HCT116 (cell line): ENCODE measurements at regions not wholly inside any gene's neighbourhood (a gene's known extent, or its start where the extent isn't known, plus 50 kb on each side); places are given as distances from the start of the nearest gene placed in this dataset.

ENCODE experiments used
- ATAC-seq: fragments of 200-7000 bp; cut with Tn5 transposase; 2 replicates; pipeline ENCODE4 v1.9.1; 2020; ENCODE audit warnings: mild to moderate bottlenecking, moderate library complexity
- BruUV-seq: library from RNA; stranded (reverse); fragments of 400-500 nt; replicated peaks from 2 replicates; lab custom pipeline; 2021; lab: Mats Ljungman, UMichigan
- CTCF ChIA-PET: fragments of 300-600 bp; sonication (Branson Sonifier 250); formaldehyde crosslinking; loops from one replicate; lab custom pipeline; 2021; ENCODE audit warnings: antibody characterized with exemption; lab: Charles Lee
- POLR2A ChIA-PET: fragments of 300-600, 350-600 bp; sonication (Branson Sonifier 250); formaldehyde crosslinking; loops from one replicate; lab custom pipeline; 2021; ENCODE audit warnings: antibody characterized with exemption; lab: Charles Lee
- RAD21 ChIA-PET, 2 experiments: fragments of 300-600 bp; sonication (Branson Sonifier 250); formaldehyde crosslinking; loops; one replicate each; lab custom pipeline; 2023; ENCODE audit warnings: low total read pairs in 2 of 2; ENCODE audit not compliant: uncharacterized antibody in 2 of 2, unreplicated experiment in 2 of 2, low non-redundant PET in 1 of 2; lab: Charles Lee
- DNase-seq: peaks from one replicate; pipeline ENCODE4 v3.0.0-alpha.2; 2010; ENCODE audit warnings: low read depth, low spot score
- H2AFZ ChIP-seq: fragments of 200-600 bp; shearing (Covaris generic), sonication (generic); 2 replicates; pipeline ENCODE4 v1.6.1; 2017; ENCODE audit warnings: low read depth, mixed run types, mixed read lengths, antibody characterized with exemption, low read length; ENCODE audit not compliant: poor library complexity, severe bottlenecking
- H3K27ac ChIP-seq: 2 replicates; pipeline ENCODE4 v1.5.1; 2012; ENCODE audit warnings: low read depth, low read length
- H3K27me3 ChIP-seq: fragments of 200-600 bp; sonication (generic); 2 replicates; pipeline ENCODE4 v1.6.1; 2016; ENCODE audit warnings: mixed run types, low read length, mixed read lengths; ENCODE audit not compliant: insufficient read depth
- H3K36me3 ChIP-seq, 2 experiments: fragments of 200-500 bp in 1 of 2; fragments of 200-600 bp in 1 of 2; sonication (Bioruptor generic) in 1 of 2; sonication (generic) in 1 of 2; 2 replicates each; pipeline versions ENCODE4 v1.5.1 to v1.6.1; 2014 to 2016; ENCODE audit warnings: low read length in 2 of 2, inconsistent platforms in 1 of 2, mixed read lengths in 1 of 2, mixed run types in 1 of 2; ENCODE audit not compliant: insufficient read depth in 2 of 2, control insufficient read depth in 1 of 2
- H3K4me1 ChIP-seq, 2 experiments: fragments of 200-600 bp in 1 of 2; sonication (generic) in 1 of 2; 2 replicates each; pipeline versions ENCODE4 v1.5.1 to v1.6.1; 2012 to 2017; ENCODE audit warnings: low read length in 2 of 2, inconsistent platforms in 1 of 2, mild to moderate bottlenecking in 1 of 2, mixed read lengths in 1 of 2, mixed run types in 1 of 2, moderate library complexity in 1 of 2; ENCODE audit not compliant: insufficient read depth in 2 of 2, control insufficient read depth in 1 of 2
- H3K4me2 ChIP-seq: fragments of 200-600 bp; sonication (generic); 2 replicates; pipeline ENCODE4 v1.6.1; 2017; ENCODE audit warnings: mixed run types, low read length, mixed read lengths
- H3K4me3 ChIP-seq, 2 experiments: fragments of 200-600 bp in 1 of 2; sonication (generic) in 1 of 2; replicated peaks in 1 of 2; 2 replicates each; pipeline ENCODE4 v1.5.1; 2011 to 2016; ENCODE audit warnings: low read length in 2 of 2, control low read depth in 1 of 2, low read depth in 1 of 2, mild to moderate bottlenecking in 1 of 2, mixed read lengths in 1 of 2, mixed run types in 1 of 2
- H3K79me2 ChIP-seq: fragments of 200-600 bp; sonication (generic); 2 replicates; pipeline ENCODE4 v1.6.1; 2017; ENCODE audit warnings: mild to moderate bottlenecking, mixed run types, low read length, moderate library complexity, mixed read lengths; ENCODE audit not compliant: insufficient read depth
- H3K9ac ChIP-seq: fragments of 200-600 bp; sonication (generic); 2 replicates; pipeline ENCODE4 v1.6.1; 2016; ENCODE audit warnings: low read length, mixed read lengths
- H3K9me2 ChIP-seq: fragments of 200-600 bp; sonication (generic), shearing (Covaris generic); 2 replicates; pipeline ENCODE4 v1.6.1; 2017; ENCODE audit warnings: mixed run types, mild to moderate bottlenecking, moderate library complexity; ENCODE audit not compliant: insufficient read depth
- H3K9me3 ChIP-seq, 2 experiments: fragments of 200-500 bp in 1 of 2; fragments of 200-600 bp in 1 of 2; sonication (Bioruptor generic) in 1 of 2; sonication (generic) in 1 of 2; 2 replicates each; pipeline ENCODE4 v1.6.1; 2014 to 2017; ENCODE audit warnings: low read length in 2 of 2, mixed read lengths in 2 of 2, inconsistent platforms in 1 of 2, low read depth in 1 of 2, mild to moderate bottlenecking in 1 of 2, mixed run types in 1 of 2, moderate library complexity in 1 of 2; ENCODE audit not compliant: control insufficient read depth in 1 of 2, insufficient read depth in 1 of 2
- H4K20me1 ChIP-seq: fragments of 200-600 bp; sonication (generic), shearing (Covaris generic); 2 replicates; pipeline ENCODE4 v1.6.1; 2017; ENCODE audit warnings: mixed run types, mild to moderate bottlenecking, moderate library complexity; ENCODE audit not compliant: insufficient read depth
- CTCF ChIP-seq, 3 experiments: fragments of 200-600 bp in 1 of 3; sonication (generic) in 1 of 3; IDR thresholded peaks in 2 of 3; conservative IDR thresholded peaks in 1 of 3; 2 replicates each; pipeline ENCODE4 v1.5.1; 2012 to 2017; ENCODE audit warnings: low read depth in 2 of 3, low read length in 2 of 3, antibody characterized with exemption in 1 of 3, borderline replicate concordance in 1 of 3, control low read depth in 1 of 3, mild to moderate bottlenecking in 1 of 3, mixed read lengths in 1 of 3, mixed run types in 1 of 3, moderate library complexity in 1 of 3; ENCODE audit not compliant: insufficient read depth in 1 of 3
- EZH2 ChIP-seq: fragments of 200-600 bp; sonication (generic); IDR thresholded peaks from 2 replicates; pipeline ENCODE4 v1.6.1; 2017; ENCODE audit warnings: antibody characterized with exemption, mixed run types
- EZH2phosphoT487 ChIP-seq: fragments of 200-600 bp; IDR thresholded peaks from 2 replicates; pipeline ENCODE4 v1.6.1; 2018; ENCODE audit warnings: antibody characterized with exemption, borderline replicate concordance
- FOSL1 ChIP-seq: IDR thresholded peaks from 2 replicates; pipeline ENCODE4 v1.6.1; 2012; ENCODE audit warnings: low read depth
- JUND ChIP-seq: IDR thresholded peaks from 2 replicates; pipeline ENCODE4 v1.6.1; 2012
- MAX ChIP-seq: IDR thresholded peaks from 2 replicates; pipeline ENCODE4 v1.6.1; 2012
- POLR2A ChIP-seq: IDR thresholded peaks from 2 replicates; pipeline ENCODE4 v1.7.0; 2011; ENCODE audit warnings: borderline replicate concordance; ENCODE audit not compliant: insufficient read depth, insufficient read length; ENCODE audit errors: extremely low read depth
- POLR2AphosphoS5 ChIP-seq: IDR thresholded peaks from 2 replicates; pipeline ENCODE4 v1.6.1; 2011; ENCODE audit warnings: mild to moderate bottlenecking, low read depth, low read length, moderate library complexity
- REST ChIP-seq: IDR thresholded peaks from 2 replicates; pipeline ENCODE4 v1.6.1; 2012; ENCODE audit warnings: low read depth
- SIN3A ChIP-seq: IDR thresholded peaks from 2 replicates; pipeline ENCODE4 v1.6.1; 2012; ENCODE audit warnings: low read depth
- SP1 ChIP-seq: IDR thresholded peaks from 2 replicates; pipeline ENCODE4 v1.6.1; 2012; ENCODE audit warnings: low read depth
- SRF ChIP-seq: IDR thresholded peaks from 2 replicates; pipeline ENCODE4 v1.6.1; 2012; ENCODE audit warnings: low read depth
- YY1 ChIP-seq: IDR thresholded peaks from 2 replicates; pipeline ENCODE4 v1.6.1; 2011; ENCODE audit warnings: low read length, low read depth, moderate library complexity, mild to moderate bottlenecking; ENCODE audit not compliant: insufficient replicate concordance; ENCODE audit errors: extremely low read depth
- intact Hi-C: fragments of 100-400 bp; cut with micrococcal nuclease; formaldehyde crosslinking; loops from 2 replicates; pipeline ENCODE4 v1.10.0; 2022
- TF ChIP-seq, protein P1 (sequence below): IDR thresholded peaks from 2 replicates; pipeline ENCODE4 v1.6.1; 2012

GRCh38 chr15:39530480-39531342 is 50.2 kb upstream of the THBS1 start:
- BruUV-seq: no TSS peak
- H3K27ac ChIP-seq: no peak overlapping the region
- H4K20me1 ChIP-seq: no peaks in the 10 kb centered on the region
- H2AFZ ChIP-seq: no peak overlapping the region
- H3K36me3 ChIP-seq: no peaks in the 10 kb centered on the region
- ATAC-seq (no peak), DNase-seq (no peak)
- no peak overlapping the region for H3K4me3 ChIP-seq
- RAD21 ChIA-PET: no interaction called here
- intact Hi-C loops: no loop called here
- H3K4me1 ChIP-seq: no peaks in the 10 kb centered on the region
- no peak overlapping the region for H3K4me2 ChIP-seq
- CTCF ChIA-PET: no interaction called here
- no peaks in the 10 kb centered on the region for H3K27me3 ChIP-seq
- H3K9me2 ChIP-seq: no peaks in the 10 kb centered on the region
- TF ChIP-seq POLR2A (no peak), EZH2 (no peak), SRF (no peak), MAX (no peak), JUND (no peak), SIN3A (no peak), REST (no peak), SP1 (no peak), EZH2phosphoT487 (no peak), POLR2AphosphoS5 (no peak), FOSL1 (no peak), YY1 (no peak), CTCF (IDR thresholded peaks at IDR 0.05 in 2 of 3, conservative IDR thresholded peaks at IDR 0.05 in 1 of 3; ENCODE audit: borderline replicate concordance in 1 of 3, insufficient read depth in 1 of 3, low read depth in 2 of 3, low read length in 2 of 3) (no peak)
- TF ChIP-seq, protein P1, sequence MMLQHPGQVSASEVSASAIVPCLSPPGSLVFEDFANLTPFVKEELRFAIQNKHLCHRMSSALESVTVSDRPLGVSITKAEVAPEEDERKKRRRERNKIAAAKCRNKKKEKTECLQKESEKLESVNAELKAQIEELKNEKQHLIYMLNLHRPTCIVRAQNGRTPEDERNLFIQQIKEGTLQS: no peak
- POLR2A ChIA-PET: no interaction called here
- no peaks in the 10 kb centered on the region for H3K9me3 ChIP-seq
- H3K79me2 ChIP-seq: no peaks in the 10 kb centered on the region
- no peak overlapping the region for H3K9ac ChIP-seq
